ENCODE measurements at regions not wholly inside any gene's neighbourhood (a gene's known extent, or its start where the extent isn't known, plus 50 kb on each side); places are given as distances from the start of the nearest gene placed in this dataset.
A peak's percentile ranks its signal among the peaks of the same experiment; 100 is the strongest.
"Not testable (repeated sequence)": the region's sequence is repeated elsewhere in the genome, so short reads cannot be mapped to it uniquely, and the experiment has no call there.

DNA sequence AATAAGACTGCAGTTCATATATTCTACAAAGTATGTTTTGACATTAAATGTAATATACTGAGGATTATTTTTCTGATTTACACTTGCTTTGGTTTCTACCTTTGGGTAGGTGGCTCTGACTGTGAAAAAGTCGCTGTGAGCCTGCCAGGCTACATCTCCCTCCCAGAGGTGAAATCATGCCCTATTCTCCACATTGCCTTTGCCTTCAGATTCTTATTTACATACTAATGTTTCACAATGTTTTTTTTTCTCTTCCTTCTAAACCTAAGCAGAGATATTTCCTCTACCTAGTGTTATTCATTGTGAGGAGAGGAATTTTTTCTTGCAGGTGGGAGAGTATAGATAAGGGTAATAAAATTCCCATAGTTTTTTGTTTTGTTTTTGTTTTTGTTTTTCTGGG is 111.5 kb upstream of the ANTXRL start:
- TF ChIP-seq, protein P1, sequence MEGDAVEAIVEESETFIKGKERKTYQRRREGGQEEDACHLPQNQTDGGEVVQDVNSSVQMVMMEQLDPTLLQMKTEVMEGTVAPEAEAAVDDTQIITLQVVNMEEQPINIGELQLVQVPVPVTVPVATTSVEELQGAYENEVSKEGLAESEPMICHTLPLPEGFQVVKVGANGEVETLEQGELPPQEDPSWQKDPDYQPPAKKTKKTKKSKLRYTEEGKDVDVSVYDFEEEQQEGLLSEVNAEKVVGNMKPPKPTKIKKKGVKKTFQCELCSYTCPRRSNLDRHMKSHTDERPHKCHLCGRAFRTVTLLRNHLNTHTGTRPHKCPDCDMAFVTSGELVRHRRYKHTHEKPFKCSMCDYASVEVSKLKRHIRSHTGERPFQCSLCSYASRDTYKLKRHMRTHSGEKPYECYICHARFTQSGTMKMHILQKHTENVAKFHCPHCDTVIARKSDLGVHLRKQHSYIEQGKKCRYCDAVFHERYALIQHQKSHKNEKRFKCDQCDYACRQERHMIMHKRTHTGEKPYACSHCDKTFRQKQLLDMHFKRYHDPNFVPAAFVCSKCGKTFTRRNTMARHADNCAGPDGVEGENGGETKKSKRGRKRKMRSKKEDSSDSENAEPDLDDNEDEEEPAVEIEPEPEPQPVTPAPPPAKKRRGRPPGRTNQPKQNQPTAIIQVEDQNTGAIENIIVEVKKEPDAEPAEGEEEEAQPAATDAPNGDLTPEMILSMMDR (IDR thresholded peaks at IDR 0.05; ENCODE audit: low read depth, low read length), result no peak
- no peak overlapping the region for H3K4me3 ChIP-seq (replicated peaks in 1 of 2; ENCODE audit: low read depth in 2 of 2, low read length in 2 of 2)
- DNase-seq (ENCODE audit: low read depth in 2 of 2), result no peak

DNA sequence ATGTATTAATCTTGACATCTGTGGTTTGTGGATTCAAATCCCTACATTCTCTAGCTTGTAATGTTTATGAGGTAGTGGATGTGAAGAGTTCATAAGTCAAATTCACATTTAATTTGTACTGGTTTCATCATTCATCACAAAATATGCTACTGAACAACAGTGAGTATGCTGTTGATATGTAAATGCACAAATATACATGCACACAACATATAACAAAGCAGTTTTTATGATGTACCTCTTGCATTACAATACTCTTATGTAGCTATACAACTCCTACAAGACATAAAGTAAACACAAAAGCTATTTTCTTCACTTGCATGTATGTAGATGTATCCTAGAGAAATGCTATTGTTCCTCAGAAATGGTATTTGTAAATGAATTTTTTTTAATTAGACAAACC is 111.0 kb upstream of the ANTXRL start:
- TF ChIP-seq, protein P1 (IDR thresholded peaks at IDR 0.05; ENCODE audit: low read depth, low read length), result no peak
- H3K4me3 ChIP-seq (replicated peaks in 1 of 2; ENCODE audit: low read depth in 2 of 2, low read length in 2 of 2), result no peak overlapping the region
- no peak for DNase-seq (ENCODE audit: low read depth in 2 of 2)

DNA sequence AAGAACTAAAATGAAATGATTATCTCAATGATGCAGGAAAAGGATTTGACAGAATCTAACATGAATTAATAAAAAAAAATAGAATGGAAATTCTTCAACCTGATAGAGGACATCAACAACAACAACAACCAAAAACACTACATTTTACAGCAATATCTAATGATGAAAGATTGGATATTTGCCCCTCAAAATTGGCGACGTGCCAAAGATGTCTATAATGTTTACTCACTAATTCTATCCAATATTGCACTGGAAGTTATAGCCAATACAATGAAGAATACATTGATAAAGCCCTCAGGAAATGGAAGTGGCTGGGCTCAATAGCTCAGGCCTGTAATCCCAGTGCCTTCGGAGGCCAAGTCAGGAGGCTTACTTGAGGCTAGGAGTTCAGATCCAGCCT is 99.4 kb upstream of the ANTXRL start:
- not testable (repeated sequence) for DNase-seq (ENCODE audit: low read depth in 2 of 2); H3K4me3 ChIP-seq (replicated peaks in 1 of 2; ENCODE audit: low read depth in 2 of 2, low read length in 2 of 2)

DNA sequence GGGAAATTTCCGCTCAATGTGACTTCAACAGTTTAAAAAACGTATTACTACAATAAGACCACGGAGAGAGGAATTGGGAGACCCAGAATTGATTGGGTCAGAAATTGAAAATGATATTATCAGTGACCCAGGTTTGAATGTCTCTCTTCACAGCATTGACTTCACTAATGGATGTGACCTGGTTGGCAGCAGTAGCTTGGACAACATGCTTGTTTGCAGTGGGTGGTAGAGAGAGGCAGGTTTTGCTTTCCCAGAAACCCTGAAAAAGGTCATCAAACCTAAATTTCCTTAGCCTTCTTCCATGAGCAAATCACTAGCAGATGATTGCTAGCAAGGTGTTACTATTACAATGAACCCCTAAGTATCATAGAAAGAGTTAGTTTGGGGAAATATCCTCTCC is 89.7 kb upstream of the ANTXRL start:
- no peak overlapping the region for H3K4me3 ChIP-seq (replicated peaks in 1 of 2; ENCODE audit: low read depth in 2 of 2, low read length in 2 of 2)
- TF ChIP-seq, protein P1 (IDR thresholded peaks at IDR 0.05; ENCODE audit: low read depth, low read length), result no peak
- no peak for DNase-seq (ENCODE audit: low read depth in 2 of 2)

DNA sequence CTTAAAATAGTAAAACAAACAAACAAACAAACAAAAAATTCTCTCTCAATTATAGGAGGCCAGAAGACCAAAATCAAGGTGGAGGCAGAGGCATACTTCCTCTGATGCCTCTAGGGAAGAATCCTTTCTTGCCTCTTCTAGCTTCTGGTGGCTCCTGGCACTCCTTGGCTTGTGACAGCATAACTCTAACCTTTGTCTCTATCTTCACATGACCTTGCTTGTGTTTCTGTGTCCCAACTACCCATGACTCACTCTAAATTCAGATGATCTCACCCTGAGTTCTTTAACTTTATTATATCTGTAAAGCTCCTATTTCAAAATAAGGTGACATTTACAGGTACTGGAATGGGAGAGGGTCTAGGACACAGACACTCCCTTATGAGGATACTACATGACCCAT is 88.3 kb upstream of the ANTXRL start:
- peak in 1 of 2 donors; percentile 21 for DNase-seq (ENCODE audit: low read depth in 2 of 2)
- TF ChIP-seq, protein P1 (IDR thresholded peaks at IDR 0.05; ENCODE audit: low read depth, low read length), result no peak
- no peak overlapping the region for H3K4me3 ChIP-seq (replicated peaks in 1 of 2; ENCODE audit: low read depth in 2 of 2, low read length in 2 of 2)

DNA sequence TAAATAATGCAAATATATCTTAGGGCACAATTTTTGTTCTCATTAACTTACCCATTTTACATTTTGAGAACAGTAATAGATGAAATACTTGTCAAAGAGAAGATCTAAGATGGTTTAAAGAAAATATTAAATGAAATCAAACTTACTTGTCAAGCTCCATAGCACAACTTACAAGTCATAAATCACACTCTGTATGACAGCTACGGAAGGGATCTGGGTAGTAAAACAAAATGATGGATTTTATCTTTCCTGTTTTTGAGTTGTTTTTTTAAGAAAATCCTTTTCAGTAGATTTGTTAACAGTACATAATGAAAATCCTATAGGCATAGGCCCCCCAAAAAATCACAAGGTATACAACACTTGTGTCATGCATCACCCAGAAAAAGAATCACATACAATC is 84.4 kb upstream of the ANTXRL start:
- DNase-seq (ENCODE audit: low read depth in 2 of 2), result not testable (repeated sequence)

DNA sequence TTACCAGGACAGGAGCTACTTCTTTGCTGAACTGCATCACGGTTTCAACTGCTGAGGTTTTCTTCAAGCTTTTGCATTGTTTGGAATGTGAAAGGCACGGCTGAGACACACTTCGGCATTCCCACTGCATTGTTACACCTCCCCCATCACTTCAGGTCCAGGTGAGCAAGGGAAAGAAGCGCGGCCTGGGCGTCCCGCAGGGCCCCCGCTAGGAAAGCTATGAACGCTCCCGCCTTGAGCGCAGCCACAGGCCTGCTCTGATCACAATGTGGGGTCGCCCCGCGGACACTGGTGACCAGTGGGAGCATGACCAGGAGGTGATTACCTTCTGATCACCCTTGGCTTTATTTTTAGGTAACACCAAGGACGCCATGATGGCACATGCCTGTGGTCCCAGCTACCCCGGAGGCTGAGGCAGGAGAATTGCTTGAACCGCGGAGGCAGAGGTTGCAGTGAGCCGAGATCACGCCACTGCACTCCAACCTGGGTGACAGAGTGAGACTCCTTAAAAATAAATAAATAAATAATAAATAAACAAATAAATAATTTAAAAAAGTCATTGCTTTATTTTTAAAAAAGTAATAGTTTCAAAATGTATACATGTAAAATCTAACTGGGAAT is 82.2 kb upstream of the ANTXRL start:
- not testable (repeated sequence) for DNase-seq (ENCODE audit: low read depth in 2 of 2); H3K4me3 ChIP-seq (replicated peaks in 1 of 2; ENCODE audit: low read depth in 2 of 2, low read length in 2 of 2)

More for the DNA sequence above, 84.4 kb upstream of the ANTXRL start:
- H3K4me3 ChIP-seq (replicated peaks in 1 of 2; ENCODE audit: low read depth in 2 of 2, low read length in 2 of 2), result not testable (repeated sequence)

DNA sequence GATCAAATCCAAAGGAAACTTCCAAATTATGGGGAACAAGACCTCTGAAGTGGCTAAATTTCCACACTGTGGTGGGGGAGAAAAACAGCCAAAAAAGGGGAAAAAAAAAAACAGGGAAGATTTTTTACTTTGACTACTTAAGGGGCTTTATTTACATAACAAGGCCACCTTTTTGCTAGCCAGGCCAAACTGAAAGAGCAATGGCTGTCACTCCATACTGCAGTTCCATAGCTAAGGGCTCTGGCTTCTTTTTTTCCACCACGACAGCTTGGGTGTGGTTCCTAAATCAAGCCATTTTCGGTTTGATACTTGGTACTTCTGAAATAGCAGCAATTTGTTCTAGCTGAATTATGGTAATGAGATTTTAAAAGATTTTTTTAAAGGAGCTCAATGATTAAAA is 76.4 kb upstream of the ANTXRL start:
- not testable (repeated sequence) for DNase-seq (ENCODE audit: low read depth in 2 of 2); H3K4me3 ChIP-seq (replicated peaks in 1 of 2; ENCODE audit: low read depth in 2 of 2, low read length in 2 of 2)

DNA sequence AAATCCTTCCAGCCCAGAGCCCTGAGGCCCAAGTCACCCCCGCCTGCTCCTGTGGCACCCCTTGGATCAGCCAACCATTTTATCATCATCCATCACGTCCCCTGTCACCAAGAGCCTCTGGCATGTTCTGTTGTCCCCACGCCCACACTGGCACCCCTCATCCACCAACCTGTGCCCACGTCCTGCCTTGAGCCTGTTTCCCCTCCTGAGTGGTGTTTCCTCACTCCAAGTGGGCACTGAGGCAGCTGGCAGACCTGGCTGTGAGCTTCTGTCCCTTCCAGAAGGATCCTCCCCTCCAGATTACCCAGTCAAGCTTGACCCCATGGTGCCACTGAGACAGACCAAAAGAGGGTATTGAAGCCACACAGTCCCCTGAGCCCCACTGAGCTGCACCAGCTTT is 71.4 kb upstream of the ANTXRL start:
- no peak for DNase-seq (ENCODE audit: low read depth in 2 of 2)
- TF ChIP-seq, protein P1 (IDR thresholded peaks at IDR 0.05; ENCODE audit: low read depth, low read length), result no peak
- no peak overlapping the region for H3K4me3 ChIP-seq (replicated peaks in 1 of 2; ENCODE audit: low read depth in 2 of 2, low read length in 2 of 2)
